Common myeloid progenitor, CD34-positive (primary cell): ENCODE measurements at regions not wholly inside any gene's neighbourhood (a gene's known extent, or its start where the extent isn't known, plus 50 kb on each side); places are given as distances from the start of the nearest gene placed in this dataset.

Experiments
- CTCF ChIA-PET: fragments of 350-600 bp; sonication (Branson Sonifier 250); formaldehyde crosslinking; loops from one replicate; lab custom pipeline; 2021; ENCODE audit warnings: antibody characterized with exemption; lab: Charles Lee
- POLR2A ChIA-PET: fragments of 350-600 bp; sonication (Branson Sonifier 250); formaldehyde crosslinking; loops from one replicate; lab custom pipeline; 2021; ENCODE audit warnings: antibody characterized with exemption; lab: Charles Lee
- DNase-seq, 3 donors: peaks; one replicate each; pipeline versions ENCODE4 v3.0.0 to v3.0.0-alpha.2; 2013
- H3K27ac ChIP-seq, 2 experiments: 1 replicate in 1 of 2; 2 replicates in 1 of 2; pipeline ENCODE4 v1.7.0; 2013; ENCODE audit warnings: inconsistent platforms in 2 of 2, low read length in 2 of 2, mild to moderate bottlenecking in 2 of 2, low read depth in 1 of 2, moderate library complexity in 1 of 2; ENCODE audit not compliant: severe bottlenecking in 2 of 2, insufficient read depth in 1 of 2, poor library complexity in 1 of 2
- H3K27me3 ChIP-seq, 5 experiments: replicated peaks in 2 of 5; 1 replicate in 3 of 5; 2 replicates in 2 of 5; pipeline versions ENCODE4 v1.6.1 to v1.7.0; 2013; ENCODE audit warnings: low read length in 4 of 5, mild to moderate bottlenecking in 2 of 5, moderate library complexity in 2 of 5, inconsistent platforms in 1 of 5; ENCODE audit not compliant: insufficient read depth in 5 of 5, control insufficient read depth in 4 of 5
- H3K36me3 ChIP-seq, 4 experiments: 1 replicate in 2 of 4; 2 replicates in 2 of 4; pipeline versions ENCODE4 v1.6.1 to v1.7.0; 2013; ENCODE audit warnings: low read length in 3 of 4, control low read depth in 1 of 4, mild to moderate bottlenecking in 1 of 4; ENCODE audit not compliant: control insufficient read depth in 4 of 4, insufficient read depth in 4 of 4
- H3K4me1 ChIP-seq, 4 experiments: 1 replicate in 3 of 4; 2 replicates in 1 of 4; pipeline versions ENCODE4 v1.6.1 to v1.7.1; 2013; ENCODE audit warnings: low read length in 3 of 4, mild to moderate bottlenecking in 3 of 4, control low read depth in 1 of 4, inconsistent platforms in 1 of 4, moderate library complexity in 1 of 4; ENCODE audit not compliant: control insufficient read depth in 4 of 4, insufficient read depth in 4 of 4; ENCODE audit errors: control extremely low read depth in 1 of 4
- H3K4me3 ChIP-seq, 7 experiments: 1 replicate in 4 of 7; 2 replicates in 3 of 7; pipeline versions ENCODE4 v1.5.1 to v1.7.0; 2013; ENCODE audit warnings: mild to moderate bottlenecking in 7 of 7, low read length in 6 of 7, moderate library complexity in 6 of 7, inconsistent platforms in 2 of 7, low read depth in 2 of 7, control low read depth in 1 of 7; ENCODE audit not compliant: insufficient read depth in 4 of 7, control insufficient read depth in 1 of 7; ENCODE audit errors: extremely low read depth in 1 of 7
- H3K9me3 ChIP-seq, 5 experiments: 1 replicate in 4 of 5; 2 replicates in 1 of 5; pipeline versions ENCODE4 v1.6.1 to v1.7.1; 2013; ENCODE audit warnings: low read length in 4 of 5, mild to moderate bottlenecking in 2 of 5, inconsistent platforms in 1 of 5, low read depth in 1 of 5, moderate library complexity in 1 of 5; ENCODE audit not compliant: control insufficient read depth in 4 of 5, insufficient read depth in 2 of 5; ENCODE audit errors: control extremely low read depth in 1 of 5
- WGBS: methylation state at CpG from one replicate; pipeline ENCODE4 v1.1.5; 2013; ENCODE audit not compliant: insufficient coverage; 5-methylcytosine and 5-hydroxymethylcytosine counted together

GRCh38 chr5:92332039-92332438 lies 948.9 kb upstream of the ARRDC3 start:
- ChIA-PET POLR2A (no interaction called here), CTCF (no interaction called here)
- Histone ChIP-seq H3K27me3 (no peaks in the 10 kb centered on the region), H3K4me3 (no peak overlapping the region), H3K36me3 (no peaks in the 10 kb centered on the region), H3K9me3 (peaks cover 0 to 2% (median 0%) of the 10 kb centered on the region in 5 experiments), H3K27ac (no peak overlapping the region), H3K4me1 (no peaks in the 10 kb centered on the region)
- 31% methylated on average over 1 of the region's 2 CpGs for WGBS
- DNase-seq, result no peak

GRCh38 chr5:92330365-92330764 lies 947.2 kb upstream of the ARRDC3 start:
- ChIA-PET CTCF (no interaction called here), POLR2A (no interaction called here)
- no peaks in the 10 kb centered on the region for H3K36me3 ChIP-seq
- H3K9me3 ChIP-seq, result peaks cover 0 to 2% (median 0%) of the 10 kb centered on the region in 5 experiments
- H3K27ac ChIP-seq, result no peak overlapping the region
- DNase-seq, result no peak
- no peaks in the 10 kb centered on the region for H3K4me1 ChIP-seq
- H3K4me3 ChIP-seq, result no peak overlapping the region
- H3K27me3 ChIP-seq, result no peaks in the 10 kb centered on the region

- Histone ChIP-seq H3K4me3 (no peak overlapping the region), H3K36me3 (no peaks in the 10 kb centered on the region), H3K27me3 (no peaks in the 10 kb centered on the region), H3K27ac (no peak overlapping the region), H3K4me1 (no peaks in the 10 kb centered on the region), H3K9me3 (peaks cover 0 to 2% (median 0%) of the 10 kb centered on the region in 5 experiments)
- ChIA-PET POLR2A (no interaction called here), CTCF (no interaction called here)
- no CpG with 5 or more reads among the region's 3 CpGs for WGBS
- DNase-seq, result no peak
Measured at GRCh38 chr5:92329759-92330158, 946.6 kb upstream of the ARRDC3 start.

- WGBS, result 90% methylated on average over 3 of the region's 4 CpGs
- Histone ChIP-seq H3K36me3 (no peaks in the 10 kb centered on the region), H3K27ac (no peak overlapping the region), H3K4me1 (no peaks in the 10 kb centered on the region), H3K9me3 (peaks cover 0 to 2% (median 0%) of the 10 kb centered on the region in 5 experiments), H3K4me3 (no peak overlapping the region), H3K27me3 (no peaks in the 10 kb centered on the region)
- no peak for DNase-seq
- CTCF ChIA-PET, result no interaction called here
- POLR2A ChIA-PET, result no interaction called here
Measured at GRCh38 chr5:92328584-92329259, 945.6 kb upstream of the ARRDC3 start.

- 80% methylated on average over 2 of the region's 5 CpGs for WGBS
- Histone ChIP-seq H3K36me3 (no peaks in the 10 kb centered on the region), H3K27ac (no peak overlapping the region), H3K4me1 (no peaks in the 10 kb centered on the region), H3K9me3 (no peaks in the 10 kb centered on the region), H3K27me3 (no peaks in the 10 kb centered on the region), H3K4me3 (no peak overlapping the region)
- POLR2A ChIA-PET, result no interaction called here
- CTCF ChIA-PET, result no interaction called here
- no peak for DNase-seq
Measured at GRCh38 chr5:92320446-92320845, 937.3 kb upstream of the ARRDC3 start.

- POLR2A ChIA-PET, result no interaction called here
- Histone ChIP-seq H3K27me3 (no peaks in the 10 kb centered on the region), H3K4me3 (no peak overlapping the region), H3K9me3 (no peaks in the 10 kb centered on the region), H3K27ac (no peak overlapping the region), H3K4me1 (no peaks in the 10 kb centered on the region), H3K36me3 (no peaks in the 10 kb centered on the region)
- WGBS, result 89% methylated on average over 2 of the region's 2 CpGs
- no peak for DNase-seq
- CTCF ChIA-PET, result no interaction called here
Measured at GRCh38 chr5:92313385-92313784, 930.3 kb upstream of the ARRDC3 start.

GRCh38 chr5:92309336-92309991 lies 926.3 kb upstream of the ARRDC3 start:
- H3K4me3 ChIP-seq, result no peak overlapping the region

More at GRCh38 chr5:92309336-92309991, 926.3 kb upstream of the ARRDC3 start:
- Histone ChIP-seq H3K27ac (no peak overlapping the region), H3K27me3 (no peaks in the 10 kb centered on the region), H3K36me3 (no peaks in the 10 kb centered on the region), H3K4me1 (no peaks in the 10 kb centered on the region), H3K9me3 (no peaks in the 10 kb centered on the region)
- POLR2A ChIA-PET, result no interaction called here
- CTCF ChIA-PET, result no interaction called here
- DNase-seq, result peak in 2 of 3 donors; percentile 2 to 5
